ENCODE measurements at regions not wholly inside any gene's neighbourhood (a gene's known extent, or its start where the extent isn't known, plus 50 kb on each side); places are given as distances from the start of the nearest gene placed in this dataset.

GRCh38 chr16:5479926-5480325 lies 382.3 kb upstream of the EEF2KMT start:
- TF ChIP-seq CTCF (IDR thresholded peaks at IDR 0.05; ENCODE audit: low read depth, low read length) (no peak), MYC (IDR thresholded peaks at IDR 0.05; ENCODE audit: low read depth, low read length) (no peak), POLR2A (IDR thresholded peaks at IDR 0.05; ENCODE audit: extremely low read depth, insufficient read length) (no peak)
